ENCODE measurements at regions not wholly inside any gene's neighbourhood (a gene's known extent, or its start where the extent isn't known, plus 50 kb on each side); places are given as distances from the start of the nearest gene placed in this dataset.

DNA sequence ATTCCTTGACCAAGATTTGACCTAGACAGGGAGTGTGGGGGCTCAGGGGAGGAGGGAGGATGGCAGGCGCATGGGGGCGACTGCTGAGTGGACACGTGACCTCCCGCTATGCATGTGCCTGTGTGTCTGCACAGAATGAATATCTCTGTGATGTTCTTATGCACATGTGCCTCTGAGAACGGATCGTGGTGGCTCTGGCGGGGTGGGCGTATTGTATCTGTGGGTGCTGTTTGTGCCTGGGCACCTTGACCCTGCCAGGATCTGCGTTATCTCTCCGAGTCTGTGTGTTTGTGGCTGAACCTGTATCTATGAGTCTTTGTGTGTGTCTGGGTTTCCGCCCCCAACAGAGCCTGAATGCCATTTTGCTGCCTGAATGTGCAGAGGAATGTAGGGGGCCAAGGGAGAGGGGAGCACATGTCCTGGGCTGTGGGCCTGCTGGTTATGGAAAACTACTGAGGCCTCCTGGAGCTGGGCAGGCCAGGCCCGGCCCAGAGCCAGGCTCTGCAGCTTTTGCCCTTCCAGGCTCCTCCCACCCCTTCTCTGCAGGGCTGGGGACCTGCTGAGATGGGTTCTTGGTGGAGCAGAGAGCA lies 102.5 kb downstream of the EBNA1BP2 start:
- peak overlapping the region in 3 of 4 donors; percentile 5 to 36 (median 21) for H3K27ac ChIP-seq
- no peaks in the 10 kb centered on the region for H3K27me3 ChIP-seq
- no peak overlapping the region for H3K4me3 ChIP-seq
- TF ChIP-seq, protein P1, sequence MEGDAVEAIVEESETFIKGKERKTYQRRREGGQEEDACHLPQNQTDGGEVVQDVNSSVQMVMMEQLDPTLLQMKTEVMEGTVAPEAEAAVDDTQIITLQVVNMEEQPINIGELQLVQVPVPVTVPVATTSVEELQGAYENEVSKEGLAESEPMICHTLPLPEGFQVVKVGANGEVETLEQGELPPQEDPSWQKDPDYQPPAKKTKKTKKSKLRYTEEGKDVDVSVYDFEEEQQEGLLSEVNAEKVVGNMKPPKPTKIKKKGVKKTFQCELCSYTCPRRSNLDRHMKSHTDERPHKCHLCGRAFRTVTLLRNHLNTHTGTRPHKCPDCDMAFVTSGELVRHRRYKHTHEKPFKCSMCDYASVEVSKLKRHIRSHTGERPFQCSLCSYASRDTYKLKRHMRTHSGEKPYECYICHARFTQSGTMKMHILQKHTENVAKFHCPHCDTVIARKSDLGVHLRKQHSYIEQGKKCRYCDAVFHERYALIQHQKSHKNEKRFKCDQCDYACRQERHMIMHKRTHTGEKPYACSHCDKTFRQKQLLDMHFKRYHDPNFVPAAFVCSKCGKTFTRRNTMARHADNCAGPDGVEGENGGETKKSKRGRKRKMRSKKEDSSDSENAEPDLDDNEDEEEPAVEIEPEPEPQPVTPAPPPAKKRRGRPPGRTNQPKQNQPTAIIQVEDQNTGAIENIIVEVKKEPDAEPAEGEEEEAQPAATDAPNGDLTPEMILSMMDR (IDR thresholded peaks at IDR 0.05), result no peak
- no peak for TF ChIP-seq EP300 (IDR thresholded peaks at IDR 0.05)
- no peak for TF ChIP-seq POLR2AphosphoS5 (IDR thresholded peaks at IDR 0.05)
- TF ChIP-seq POLR2A (IDR thresholded peaks at IDR 0.05), result no peak
- DNase-seq, result no peak
- H3K4me1 ChIP-seq, result peaks cover 2 to 25% (median 22%) of the 10 kb centered on the region in 4 donors
- H3K9me3 ChIP-seq, result no peaks in the 10 kb centered on the region
- intact Hi-C loops (cut with DNase I), result loop anchor here (5.0 kb wide), 2 partner anchors 97 to 302 kb away; partner anchors contain the start of genes C1orf50 and P3H1
- no peaks in the 10 kb centered on the region for H3K36me3 ChIP-seq
- 91 to 94% methylated on average over 12 of the region's 12 CpGs for WGBS, 2 donors

DNA sequence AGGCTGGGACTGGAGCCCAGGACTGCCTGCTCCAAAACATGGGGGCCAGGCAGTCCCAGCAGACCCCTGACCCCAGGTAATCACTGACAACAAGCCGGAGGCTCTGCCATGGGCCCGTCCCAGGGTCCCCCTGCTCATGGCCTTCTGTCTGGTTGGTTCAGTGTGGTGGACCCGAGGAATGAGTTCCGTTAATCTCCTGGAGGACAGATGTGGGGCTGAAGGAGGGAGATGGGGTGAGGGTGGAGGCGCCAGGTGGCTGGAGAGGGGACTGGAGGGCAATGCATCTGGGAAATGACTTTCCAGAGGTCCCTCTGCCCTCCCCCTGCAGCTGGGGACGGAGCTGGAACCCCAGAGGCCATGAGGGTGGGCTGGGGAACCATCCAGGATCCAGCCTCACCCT lies 103.2 kb downstream of the EBNA1BP2 start:
- 88 to 95% methylated on average over 6 of the region's 6 CpGs for WGBS, 2 donors
- Histone ChIP-seq H3K4me3 (peak overlapping the region in 1 of 4 donors; percentile 56), H3K9me3 (no peaks in the 10 kb centered on the region), H3K27ac (peak overlapping the region in 3 of 4 donors; percentile 5 to 36 (median 21)), H3K4me1 (peaks cover 2 to 25% (median 22%) of the 10 kb centered on the region in 4 donors), H3K27me3 (no peaks in the 10 kb centered on the region), H3K36me3 (no peaks in the 10 kb centered on the region)
- TF ChIP-seq EP300 (IDR thresholded peaks at IDR 0.05), result no peak
- no peak for TF ChIP-seq POLR2A (IDR thresholded peaks at IDR 0.05)
- no peak for TF ChIP-seq POLR2AphosphoS5 (IDR thresholded peaks at IDR 0.05)
- TF ChIP-seq, protein P1 (IDR thresholded peaks at IDR 0.05), result no peak
- intact Hi-C loops (cut with DNase I), result no loop called here
- no peak for DNase-seq

DNA sequence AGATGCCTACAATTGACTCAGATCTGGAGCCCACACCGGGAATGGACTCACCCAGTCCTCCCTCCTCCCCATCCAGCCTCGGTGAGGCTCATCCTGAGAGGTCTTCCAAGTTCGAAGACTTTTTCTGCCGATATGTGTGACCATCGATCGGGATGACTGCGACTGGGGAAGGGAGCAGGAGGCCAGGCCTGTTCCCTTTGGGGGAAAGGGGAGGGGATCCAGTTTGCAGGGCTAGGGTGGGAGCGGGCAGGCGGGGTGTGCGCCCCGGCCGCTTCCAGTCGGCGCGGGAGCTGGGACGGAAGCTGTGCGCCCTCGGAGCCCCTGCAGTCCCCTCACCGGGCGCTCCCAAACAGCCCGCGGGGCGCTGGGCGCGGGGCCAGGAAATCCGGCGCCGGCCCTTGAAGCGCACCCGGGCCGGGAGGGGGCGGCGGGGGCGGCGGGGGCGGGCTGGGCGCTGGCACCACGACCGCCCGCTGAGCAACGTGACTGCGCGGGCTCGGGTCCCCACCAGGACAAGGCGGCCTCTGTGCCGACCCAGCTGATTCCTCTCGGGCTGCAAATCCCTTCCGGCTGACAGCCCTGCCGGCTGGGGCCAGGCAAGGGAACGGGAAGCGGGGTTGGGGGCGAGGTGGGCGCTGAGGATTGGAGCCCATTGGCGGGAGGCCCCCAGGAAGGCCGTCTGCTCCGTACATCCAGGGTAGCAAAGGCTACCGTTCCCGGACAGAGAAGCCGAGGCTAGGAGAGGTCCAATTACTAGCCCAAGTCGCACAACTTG lies 103.9 kb downstream of the EBNA1BP2 start:
- Histone ChIP-seq H3K27me3 (no peaks in the 10 kb centered on the region), H3K36me3 (no peaks in the 10 kb centered on the region), H3K9me3 (no peaks in the 10 kb centered on the region), H3K4me1 (peaks cover 2 to 25% (median 22%) of the 10 kb centered on the region in 4 donors), H3K27ac (peak overlapping the region in 3 of 4 donors; percentile 21 to 36 (median 24)), H3K4me3 (peak overlapping the region; percentile 28 to 56 (median 46))
- intact Hi-C loops (cut with DNase I), result no loop called here
- TF ChIP-seq, protein P1 (IDR thresholded peaks at IDR 0.05), result no peak
- TF ChIP-seq POLR2A (IDR thresholded peaks at IDR 0.05), result no peak
- TF ChIP-seq POLR2AphosphoS5 (IDR thresholded peaks at IDR 0.05), result no peak
- no peak for TF ChIP-seq EP300 (IDR thresholded peaks at IDR 0.05)
- WGBS, 2 donors, result 3 to 5% methylated on average over 60 of the region's 60 CpGs
- DNase-seq, result no peak

DNA sequence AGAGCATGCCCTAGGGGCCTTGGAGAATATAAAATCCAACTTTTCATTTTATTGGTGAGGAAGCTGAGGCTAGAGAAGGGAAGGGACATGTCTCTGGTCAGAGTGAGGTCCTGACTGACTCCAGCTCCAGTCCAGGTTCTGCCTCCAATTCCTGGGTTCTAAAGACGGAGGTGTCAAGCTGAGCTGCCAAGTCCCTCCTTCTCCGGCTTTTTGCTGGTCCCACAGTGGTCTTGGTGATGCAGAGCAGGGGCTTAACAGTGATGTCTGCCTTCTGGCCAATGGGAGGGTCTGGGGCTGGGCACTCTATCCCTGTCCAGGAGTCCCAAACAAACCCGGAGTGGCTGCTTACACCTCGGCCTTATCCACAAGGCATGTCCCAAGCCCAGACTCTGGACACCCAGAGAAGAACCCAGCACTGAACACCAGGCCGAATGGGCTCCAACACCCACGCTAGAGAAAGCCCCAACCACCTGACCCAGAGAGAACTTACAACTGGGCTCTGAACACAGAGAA lies 104.8 kb downstream of the EBNA1BP2 start:
- Histone ChIP-seq H3K9me3 (no peaks in the 10 kb centered on the region), H3K27me3 (no peaks in the 10 kb centered on the region), H3K4me1 (peaks cover 2 to 25% (median 22%) of the 10 kb centered on the region in 4 donors), H3K27ac (no peak overlapping the region), H3K36me3 (no peaks in the 10 kb centered on the region), H3K4me3 (no peak overlapping the region)
- intact Hi-C loops (cut with DNase I), result no loop called here
- no peak for DNase-seq
- TF ChIP-seq EP300 (IDR thresholded peaks at IDR 0.05), result no peak
- TF ChIP-seq, protein P1 (IDR thresholded peaks at IDR 0.05), result no peak
- TF ChIP-seq POLR2AphosphoS5 (IDR thresholded peaks at IDR 0.05), result no peak
- TF ChIP-seq POLR2A (IDR thresholded peaks at IDR 0.05), result no peak
- WGBS, 2 donors, result 95 to 96% methylated on average over 6 of the region's 6 CpGs
